ENCODE measurements at regions not wholly inside any gene's neighbourhood (a gene's known extent, or its start where the extent isn't known, plus 50 kb on each side); places are given as distances from the start of the nearest gene placed in this dataset.

- TF ChIP-seq ETS2 (tag; IDR thresholded peaks at IDR 0.05; ENCODE audit: borderline replicate concordance, poor library complexity, severe bottlenecking), result no peak
- no peak for TF ChIP-seq RBFOX2 (IDR thresholded peaks at IDR 0.05; ENCODE audit: low read depth, low read length)
- TF ChIP-seq HNRNPLL (IDR thresholded peaks at IDR 0.05; ENCODE audit: low read depth, low read length, poor library complexity, severe bottlenecking), result no peak
- no peak for TF ChIP-seq MCM7 (IDR thresholded peaks at IDR 0.05)
- no peak for TF ChIP-seq ZNF384 (IDR thresholded peaks at IDR 0.05; ENCODE audit: low read depth, low read length)
Observed at GRCh38 chr12:114194956-114195355, 211.0 kb downstream of the TBX5 start (continued).

GRCh38 chr12:114194066-114194465 lies 211.9 kb downstream of the TBX5 start:
- POLR2A ChIA-PET, result interaction anchor here (0.6 kb wide), 1 partner anchor 87 kb away, joined by 3 read pairs; no protein-coding TSS in a partner anchor
- no peak for ATAC-seq
- no peak for TF ChIP-seq ZNF778 (CRISPR knock-in tag; IDR thresholded peaks at IDR 0.05)
- TF ChIP-seq TCF15 (CRISPR knock-in tag; IDR thresholded peaks at IDR 0.05), result no peak
- TF ChIP-seq ZNF655 (CRISPR knock-in tag; IDR thresholded peaks at IDR 0.05), result no peak
- TF ChIP-seq CBX2 (IDR thresholded peaks at IDR 0.05; ENCODE audit: insufficient read depth, low read length, poor library complexity, severe bottlenecking), result no peak
- TF ChIP-seq HNRNPLL (IDR thresholded peaks at IDR 0.05; ENCODE audit: low read depth, low read length, poor library complexity, severe bottlenecking), result no peak
- no peak for TF ChIP-seq HNRNPUL1 (IDR thresholded peaks at IDR 0.05; ENCODE audit: low read length)
- TF ChIP-seq ZNF695 (CRISPR knock-in tag; IDR thresholded peaks at IDR 0.05), result no peak
- no peak for TF ChIP-seq RREB1 (CRISPR knock-in tag; IDR thresholded peaks at IDR 0.05)
- no peak for TF ChIP-seq GABPA (tag; conservative IDR thresholded peaks at IDR 0.05; ENCODE audit: low read depth)
- no peak for TF ChIP-seq NFRKB (IDR thresholded peaks at IDR 0.05; ENCODE audit: low read depth)
- TF ChIP-seq GATAD2B (IDR thresholded peaks at IDR 0.05; ENCODE audit: borderline replicate concordance), result no peak
- TF ChIP-seq SMAD1 (IDR thresholded peaks at IDR 0.05; ENCODE audit: low read depth, low read length, partially characterized antibody), result no peak

More at GRCh38 chr12:114194066-114194465, 211.9 kb downstream of the TBX5 start:
- in situ Hi-C loops (cut with MboI), result no loop called here
- no peaks in the 10 kb centered on the region for H3K4me1 ChIP-seq (replicated peaks in 1 of 2; ENCODE audit: control insufficient read depth in 2 of 2, insufficient read depth in 2 of 2, low read length in 2 of 2)
- no peak overlapping the region for H3K9ac ChIP-seq (ENCODE audit: insufficient read depth in 1 of 2, low read depth in 2 of 2, low read length in 2 of 2)
- H3K36me3 ChIP-seq (ENCODE audit: control insufficient read depth, insufficient read depth, low read length), result no peaks in the 10 kb centered on the region
- H3K9me1 ChIP-seq (ENCODE audit: control insufficient read depth, insufficient read depth, low read length), result no peaks in the 10 kb centered on the region
- H2AFZ ChIP-seq (ENCODE audit: low read depth, low read length), result no peak overlapping the region
- BruUV-seq (replicated peaks), result no TSS peak
- no peaks in the 10 kb centered on the region for H3K79me2 ChIP-seq (ENCODE audit: control insufficient read depth, insufficient read depth, low read length)
- no peak overlapping the region for H3K4me3 ChIP-seq
- no peaks in the 10 kb centered on the region; a peak in 1 of 5 replicates for H3K27me3 ChIP-seq (ENCODE audit: control insufficient read depth in 2 of 2, insufficient read depth in 2 of 2, low read length in 2 of 2)
- CTCF ChIA-PET (ENCODE audit: low intra/inter-chr PET ratio), result no interaction called here
- FAIRE-seq, result no peak
- H3K4me2 ChIP-seq (ENCODE audit: insufficient read depth, low read length), result no peak overlapping the region
- no peak for DNase-seq (ENCODE audit: extremely low read depth in 1 of 4, low spot score in 3 of 4)
- H3K27ac ChIP-seq (ENCODE audit: extremely low read depth, low read depth, low read length), result no peak overlapping the region
- intact Hi-C loops (cut with micrococcal nuclease), result no loop called here
- 1% methylated on average over 5 of the region's 5 CpGs for WGBS (ENCODE audit: insufficient coverage, low coverage, missing lambda C conversion rate)
- H3K9me3 ChIP-seq (replicated peaks; ENCODE audit: control insufficient read depth, insufficient read depth, low read depth, low read length), result no peaks in the 10 kb centered on the region
- H4K20me1 ChIP-seq (replicated peaks; ENCODE audit: control insufficient read depth, insufficient read depth, low read length), result no peaks in the 10 kb centered on the region
